SK-N-SH (cell line): ENCODE measurements at regions not wholly inside any gene's neighbourhood (a gene's known extent, or its start where the extent isn't known, plus 50 kb on each side); places are given as distances from the start of the nearest gene placed in this dataset.

Experiments
- CTCF ChIA-PET: fragments of 300-600, 350-600 bp; formaldehyde crosslinking; extraction: SDS; loops from one replicate; lab custom pipeline; 2021; lab: Yijun Ruan, JAX
- POLR2A ChIA-PET: fragments of 350-600 bp; sonication (Branson Sonifier 250); formaldehyde crosslinking; extraction: SDS; loops from one replicate; lab custom pipeline; 2020; ENCODE audit warnings: antibody characterized with exemption, inconsistent platforms; lab: Yijun Ruan, JAX
- DNase-seq: peaks from one replicate; pipeline ENCODE4 v3.0.0; 2012
- H2AFZ ChIP-seq: fragments of 200-600 bp; sonication (generic); 2 replicates; pipeline ENCODE4 v1.8.1; 2016; ENCODE audit warnings: antibody characterized with exemption, mild to moderate bottlenecking, low read depth
- H3F3A ChIP-seq: fragments of 200-600 bp; sonication (generic); replicated peaks from 2 replicates; pipeline ENCODE3; 2016; ENCODE audit warnings: antibody characterized with exemption, mild to moderate bottlenecking; ENCODE audit not compliant: insufficient read depth
- H3K27ac ChIP-seq, 2 experiments: fragments of 200-500 bp in 1 of 2; fragments of 200-600 bp in 1 of 2; sonication (Bioruptor generic) in 1 of 2; sonication (generic), shearing (Covaris generic) in 1 of 2; 2 replicates each; pipeline versions ENCODE4 v1.5.1 to v1.6.1; 2014 to 2016; ENCODE audit warnings: low read depth in 2 of 2, inconsistent platforms in 1 of 2, low read length in 1 of 2, mild to moderate bottlenecking in 1 of 2, mixed read lengths in 1 of 2
- H3K27me3 ChIP-seq: fragments of 200-600 bp; sonication (generic), shearing (Covaris generic); 2 replicates; pipeline ENCODE4 v1.6.1; 2016; ENCODE audit warnings: mixed run types; ENCODE audit not compliant: insufficient read depth
- H3K36me3 ChIP-seq, 2 experiments: fragments of 200-500 bp in 1 of 2; fragments of 200-600 bp in 1 of 2; sonication (Bioruptor generic) in 1 of 2; sonication (generic) in 1 of 2; replicated peaks in 1 of 2; 2 replicates each; pipeline versions ENCODE3 to v1.5.1; 2014 to 2016; ENCODE audit warnings: low read length in 1 of 2, mild to moderate bottlenecking in 1 of 2; ENCODE audit not compliant: insufficient read depth in 2 of 2, control insufficient read depth in 1 of 2
- H3K4me1 ChIP-seq, 2 experiments: fragments of 200-500 bp in 1 of 2; fragments of 200-600 bp in 1 of 2; sonication (Bioruptor generic) in 1 of 2; sonication (generic), shearing (Covaris generic) in 1 of 2; 2 replicates each; pipeline versions ENCODE4 v1.5.1 to v1.6.1; 2014 to 2016; ENCODE audit warnings: low read depth in 1 of 2, low read length in 1 of 2, mixed run types in 1 of 2; ENCODE audit not compliant: insufficient read depth in 2 of 2, control insufficient read depth in 1 of 2
- H3K4me2 ChIP-seq: fragments of 200-600 bp; sonication (generic), shearing (Covaris generic); 2 replicates; pipeline ENCODE4 v1.6.1; 2017; ENCODE audit warnings: mixed run types
- H3K4me3 ChIP-seq, 2 experiments: fragments of 200-500 bp in 1 of 2; fragments of 200-600 bp in 1 of 2; sonication (Bioruptor generic) in 1 of 2; sonication (generic), shearing (Covaris generic) in 1 of 2; 2 replicates each; pipeline versions ENCODE4 v1.5.1 to v1.8.1; 2014 to 2016; ENCODE audit warnings: low read depth in 2 of 2, inconsistent platforms in 1 of 2, low read length in 1 of 2, mild to moderate bottlenecking in 1 of 2, mixed read lengths in 1 of 2, moderate library complexity in 1 of 2
- H3K79me2 ChIP-seq: fragments of 200-600 bp; sonication (generic); 2 replicates; pipeline ENCODE4 v1.8.1; 2017; ENCODE audit warnings: mild to moderate bottlenecking; ENCODE audit not compliant: insufficient read depth
- H3K9ac ChIP-seq: fragments of 200-600 bp; sonication (generic); 2 replicates; pipeline ENCODE4 v1.6.1; 2017; ENCODE audit warnings: mixed run types
- H3K9me2 ChIP-seq: fragments of 200-600 bp; sonication (generic); 2 replicates; pipeline ENCODE4 v1.6.1; 2017; ENCODE audit warnings: mixed run types
- H3K9me3 ChIP-seq: fragments of 200-600 bp; sonication (generic); 2 replicates; pipeline ENCODE4 v1.6.1; 2017; ENCODE audit warnings: mixed run types, mild to moderate bottlenecking, moderate library complexity
- H4K20me1 ChIP-seq: fragments of 200-600 bp; sonication (generic); 2 replicates; pipeline ENCODE4 v1.6.1; 2017; ENCODE audit warnings: mild to moderate bottlenecking, mixed run types; ENCODE audit not compliant: insufficient read depth
- CHD2 ChIP-seq: fragments of 150-350 bp; IDR thresholded peaks from 2 replicates; pipeline ENCODE4 v1.6.1; 2018; ENCODE audit warnings: low read length; ENCODE audit not compliant: partially characterized antibody
- FOXJ3 ChIP-seq: sonication (generic); formaldehyde crosslinking; IDR thresholded peaks from 2 replicates; pipeline ENCODE4 v1.5.1; 2020; ENCODE audit warnings: mild to moderate bottlenecking, missing genetic modification reagents
- FOXM1 ChIP-seq: IDR thresholded peaks from 2 replicates; pipeline ENCODE4 v1.4.0; 2012; ENCODE audit warnings: low read depth, mild to moderate bottlenecking
- GABPA ChIP-seq: IDR thresholded peaks from 2 replicates; pipeline ENCODE4 v1.4.0; 2012; ENCODE audit warnings: low read depth, mild to moderate bottlenecking
- JUND ChIP-seq: IDR thresholded peaks from 2 replicates; pipeline ENCODE4 v1.4.0; 2012
- MEF2A ChIP-seq: IDR thresholded peaks from 2 replicates; pipeline ENCODE4 v1.4.0; 2012; ENCODE audit warnings: low read depth, borderline replicate concordance
- MXI1 ChIP-seq: IDR thresholded peaks from 2 replicates; pipeline ENCODE4 v1.6.1; 2012; ENCODE audit warnings: mild to moderate bottlenecking, low read depth, low read length, improper control_type of control experiment
- NRF1 ChIP-seq: IDR thresholded peaks from 2 replicates; pipeline ENCODE4 v1.6.1; 2012; ENCODE audit warnings: low read depth, mild to moderate bottlenecking, low read length
- POLR2AphosphoS5 ChIP-seq: IDR thresholded peaks from 2 replicates; pipeline ENCODE4 v1.6.1; 2012; ENCODE audit warnings: low read depth, low read length
- RAD21 ChIP-seq: IDR thresholded peaks from 2 replicates; pipeline ENCODE4 v1.6.1; 2012; ENCODE audit warnings: mild to moderate bottlenecking, low read length
- RCOR1 ChIP-seq: fragments of 150-350 bp; IDR thresholded peaks from 2 replicates; pipeline ENCODE4 v1.6.1; 2017; ENCODE audit warnings: antibody characterized with exemption, low read length
- RFX5 ChIP-seq: IDR thresholded peaks from 2 replicates; pipeline ENCODE4 v1.6.1; 2012; ENCODE audit warnings: mild to moderate bottlenecking, improper control_type of control experiment, low read length
- RXRA ChIP-seq: IDR thresholded peaks from 2 replicates; pipeline ENCODE4 v1.4.0; 2012; ENCODE audit warnings: low read depth, mild to moderate bottlenecking, borderline replicate concordance
- SIN3A ChIP-seq: IDR thresholded peaks from 2 replicates; pipeline ENCODE4 v1.6.1; 2012; ENCODE audit warnings: low read depth, mild to moderate bottlenecking, low read length, moderate library complexity, borderline replicate concordance
- SMC3 ChIP-seq: IDR thresholded peaks from 2 replicates; pipeline ENCODE4 v1.6.1; 2012; ENCODE audit warnings: low read depth, low read length, improper control_type of control experiment
- TAF1 ChIP-seq: IDR thresholded peaks from 2 replicates; pipeline ENCODE4 v1.6.1; 2012; ENCODE audit warnings: low read depth, mild to moderate bottlenecking, low read length, moderate library complexity, borderline replicate concordance
- TEAD4 ChIP-seq: IDR thresholded peaks from 2 replicates; pipeline ENCODE4 v1.4.0; 2012; ENCODE audit warnings: mild to moderate bottlenecking, borderline replicate concordance; ENCODE audit not compliant: insufficient read depth
- WGBS: methylation state at CpG from one replicate; pipeline ENCODE4 v1.1.6; 2017; ENCODE audit warnings: low lambda C conversion rate; 5-methylcytosine and 5-hydroxymethylcytosine counted together
- TF ChIP-seq, protein P1 (sequence below): IDR thresholded peaks from 2 replicates; pipeline ENCODE4 v1.4.0; 2012; ENCODE audit warnings: low read depth, borderline replicate concordance
- TF ChIP-seq, protein P2 (sequence below): fragments of 150-350 bp; IDR thresholded peaks from 2 replicates; pipeline ENCODE4 v1.6.1; 2016; ENCODE audit warnings: mild to moderate bottlenecking, low read depth, low read length
- TF ChIP-seq, protein P3 (sequence below): fragments of 200-600 bp; sonication (generic); IDR thresholded peaks from 2 replicates; pipeline ENCODE4 v1.6.1; 2017; ENCODE audit warnings: antibody characterized with exemption, mild to moderate bottlenecking, moderate library complexity
- TF ChIP-seq, protein P4 (sequence below): IDR thresholded peaks from 2 replicates; pipeline ENCODE4 v1.4.0; 2012; ENCODE audit warnings: low read depth, borderline replicate concordance

DNA sequence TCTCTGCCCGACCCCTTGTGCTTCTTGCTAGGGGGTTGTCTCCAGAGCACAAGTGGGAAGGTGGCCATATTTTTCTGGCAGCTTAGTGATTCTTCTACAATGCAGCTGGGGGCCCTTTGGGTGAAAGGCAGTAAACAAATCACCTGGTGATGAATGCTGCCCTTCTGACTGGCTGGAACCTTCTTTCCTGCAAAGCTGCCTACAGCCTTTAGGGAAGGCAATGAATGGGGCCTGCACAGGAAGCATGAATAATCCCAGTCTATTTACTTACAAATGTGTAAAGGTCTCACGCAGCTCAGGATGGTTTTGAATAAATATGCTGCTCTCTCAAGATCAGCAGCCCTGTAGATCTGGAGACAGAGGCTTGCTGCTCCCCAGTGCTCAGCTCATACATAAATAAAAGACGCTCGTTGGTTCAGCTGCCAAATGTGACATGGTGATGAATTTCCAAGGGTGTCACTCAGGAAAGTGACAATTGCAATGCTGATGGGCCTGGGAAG, 289.2 kb downstream of the TDRD15 start (continued):
- no peak for TF ChIP-seq TAF1
- TF ChIP-seq, all 33 proteins: peak for 0

DNA sequence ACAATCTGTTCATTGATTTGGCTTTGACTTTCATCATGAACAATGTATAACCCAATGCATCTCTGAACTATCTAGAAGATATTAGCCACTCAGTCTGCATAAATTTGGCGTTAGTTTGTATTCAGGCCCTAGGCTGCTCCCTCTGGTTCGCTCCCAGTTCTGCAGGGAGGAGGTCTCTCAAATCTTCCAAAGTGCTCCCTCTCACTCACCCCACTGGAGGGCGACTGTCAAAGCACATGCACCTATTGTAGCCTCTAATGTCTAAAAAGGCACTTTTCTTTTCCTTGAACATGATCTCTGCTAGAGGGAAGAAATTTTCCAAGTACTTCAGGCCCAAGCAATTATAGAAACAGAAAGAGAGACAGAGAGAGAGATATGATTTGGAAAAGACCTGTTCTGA, 291.5 kb downstream of the TDRD15 start:
- Histone ChIP-seq H3K36me3 (no peaks in the 10 kb centered on the region), H3F3A (no peaks in the 10 kb centered on the region), H2AFZ (no peak overlapping the region), H3K9me2 (no peaks in the 10 kb centered on the region), H4K20me1 (no peaks in the 10 kb centered on the region), H3K9me3 (peaks cover 4% of the 10 kb centered on the region; the same call in 1 of the 2 replicates), H3K79me2 (no peaks in the 10 kb centered on the region), H3K4me1 (no peaks in the 10 kb centered on the region), H3K27me3 (no peaks in the 10 kb centered on the region), H3K4me3 (peak overlapping the region in 1 of 2 experiments; percentile 14; a peak in 1 of 4 replicates), H3K27ac (no peak overlapping the region), H3K4me2 (no peak overlapping the region), H3K9ac (no peak overlapping the region)
- TF ChIP-seq SMC3 (peak; percentile 24; the same call in 1 of the 2 replicates), RXRA (no peak), RAD21 (peak; percentile 44)
- DNase-seq, result peak; percentile 36
- CTCF ChIA-PET, result no interaction called here
- 15% methylated on average over 3 of the region's 3 CpGs for WGBS
- POLR2A ChIA-PET, result no interaction called here

DNA sequence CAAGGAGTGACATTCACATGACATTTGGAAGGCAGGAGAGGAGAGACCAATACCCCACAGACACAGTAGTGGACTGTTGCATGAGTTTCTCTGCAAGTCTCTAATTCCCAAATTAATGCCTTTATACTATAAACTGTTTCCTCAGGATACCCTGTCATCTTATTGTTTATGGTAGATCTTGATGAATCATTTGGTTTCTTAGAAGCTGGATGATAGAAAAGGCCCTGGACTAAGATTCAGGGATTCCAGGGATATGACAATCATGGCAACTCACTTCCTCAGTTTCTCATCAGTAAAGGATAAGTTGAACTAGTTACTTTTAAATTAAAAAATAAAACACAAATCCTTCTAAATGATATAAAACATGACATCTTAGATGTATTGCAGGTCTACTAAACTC, 292.5 kb downstream of the TDRD15 start:
- POLR2A ChIA-PET, result no interaction called here
- CTCF ChIA-PET, result interaction anchor here (1.9 to 2.1 kb wide), 2 partner anchors 9 to 21 kb away, joined by 5 read pairs; no protein-coding TSS in a partner anchor
- no peak for DNase-seq

More for the DNA sequence above, 292.5 kb downstream of the TDRD15 start:
- Histone ChIP-seq H3F3A (no peaks in the 10 kb centered on the region), H3K9ac (no peak overlapping the region), H3K9me2 (no peaks in the 10 kb centered on the region), H4K20me1 (no peaks in the 10 kb centered on the region), H2AFZ (no peak overlapping the region), H3K79me2 (no peaks in the 10 kb centered on the region), H3K4me2 (no peak overlapping the region), H3K4me1 (no peaks in the 10 kb centered on the region), H3K36me3 (no peaks in the 10 kb centered on the region), H3K4me3 (no peak overlapping the region), H3K9me3 (peaks cover 4% of the 10 kb centered on the region; the same call in 1 of the 2 replicates), H3K27ac (no peak overlapping the region), H3K27me3 (no peaks in the 10 kb centered on the region)
- TF ChIP-seq, protein P1, sequence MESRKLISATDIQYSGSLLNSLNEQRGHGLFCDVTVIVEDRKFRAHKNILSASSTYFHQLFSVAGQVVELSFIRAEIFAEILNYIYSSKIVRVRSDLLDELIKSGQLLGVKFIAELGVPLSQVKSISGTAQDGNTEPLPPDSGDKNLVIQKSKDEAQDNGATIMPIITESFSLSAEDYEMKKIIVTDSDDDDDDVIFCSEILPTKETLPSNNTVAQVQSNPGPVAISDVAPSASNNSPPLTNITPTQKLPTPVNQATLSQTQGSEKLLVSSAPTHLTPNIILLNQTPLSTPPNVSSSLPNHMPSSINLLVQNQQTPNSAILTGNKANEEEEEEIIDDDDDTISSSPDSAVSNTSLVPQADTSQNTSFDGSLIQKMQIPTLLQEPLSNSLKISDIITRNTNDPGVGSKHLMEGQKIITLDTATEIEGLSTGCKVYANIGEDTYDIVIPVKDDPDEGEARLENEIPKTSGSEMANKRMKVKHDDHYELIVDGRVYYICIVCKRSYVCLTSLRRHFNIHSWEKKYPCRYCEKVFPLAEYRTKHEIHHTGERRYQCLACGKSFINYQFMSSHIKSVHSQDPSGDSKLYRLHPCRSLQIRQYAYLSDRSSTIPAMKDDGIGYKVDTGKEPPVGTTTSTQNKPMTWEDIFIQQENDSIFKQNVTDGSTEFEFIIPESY, result no peak
- TF ChIP-seq FOXJ3 (CRISPR knock-in tag), result no peak
- TF ChIP-seq MXI1, result no peak
- TF ChIP-seq RAD21, result no peak
- no peak for TF ChIP-seq POLR2AphosphoS5
- TF ChIP-seq RFX5, result no peak
- no peak for TF ChIP-seq FOXM1
- TF ChIP-seq, protein P2, sequence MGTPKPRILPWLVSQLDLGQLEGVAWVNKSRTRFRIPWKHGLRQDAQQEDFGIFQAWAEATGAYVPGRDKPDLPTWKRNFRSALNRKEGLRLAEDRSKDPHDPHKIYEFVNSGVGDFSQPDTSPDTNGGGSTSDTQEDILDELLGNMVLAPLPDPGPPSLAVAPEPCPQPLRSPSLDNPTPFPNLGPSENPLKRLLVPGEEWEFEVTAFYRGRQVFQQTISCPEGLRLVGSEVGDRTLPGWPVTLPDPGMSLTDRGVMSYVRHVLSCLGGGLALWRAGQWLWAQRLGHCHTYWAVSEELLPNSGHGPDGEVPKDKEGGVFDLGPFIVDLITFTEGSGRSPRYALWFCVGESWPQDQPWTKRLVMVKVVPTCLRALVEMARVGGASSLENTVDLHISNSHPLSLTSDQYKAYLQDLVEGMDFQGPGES, result no peak
- TF ChIP-seq, protein P3, sequence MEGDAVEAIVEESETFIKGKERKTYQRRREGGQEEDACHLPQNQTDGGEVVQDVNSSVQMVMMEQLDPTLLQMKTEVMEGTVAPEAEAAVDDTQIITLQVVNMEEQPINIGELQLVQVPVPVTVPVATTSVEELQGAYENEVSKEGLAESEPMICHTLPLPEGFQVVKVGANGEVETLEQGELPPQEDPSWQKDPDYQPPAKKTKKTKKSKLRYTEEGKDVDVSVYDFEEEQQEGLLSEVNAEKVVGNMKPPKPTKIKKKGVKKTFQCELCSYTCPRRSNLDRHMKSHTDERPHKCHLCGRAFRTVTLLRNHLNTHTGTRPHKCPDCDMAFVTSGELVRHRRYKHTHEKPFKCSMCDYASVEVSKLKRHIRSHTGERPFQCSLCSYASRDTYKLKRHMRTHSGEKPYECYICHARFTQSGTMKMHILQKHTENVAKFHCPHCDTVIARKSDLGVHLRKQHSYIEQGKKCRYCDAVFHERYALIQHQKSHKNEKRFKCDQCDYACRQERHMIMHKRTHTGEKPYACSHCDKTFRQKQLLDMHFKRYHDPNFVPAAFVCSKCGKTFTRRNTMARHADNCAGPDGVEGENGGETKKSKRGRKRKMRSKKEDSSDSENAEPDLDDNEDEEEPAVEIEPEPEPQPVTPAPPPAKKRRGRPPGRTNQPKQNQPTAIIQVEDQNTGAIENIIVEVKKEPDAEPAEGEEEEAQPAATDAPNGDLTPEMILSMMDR, result no peak
- no peak for TF ChIP-seq JUND
- TF ChIP-seq GABPA, result no peak
- TF ChIP-seq NRF1, result no peak
- no peak for TF ChIP-seq TEAD4
- TF ChIP-seq, protein P4, sequence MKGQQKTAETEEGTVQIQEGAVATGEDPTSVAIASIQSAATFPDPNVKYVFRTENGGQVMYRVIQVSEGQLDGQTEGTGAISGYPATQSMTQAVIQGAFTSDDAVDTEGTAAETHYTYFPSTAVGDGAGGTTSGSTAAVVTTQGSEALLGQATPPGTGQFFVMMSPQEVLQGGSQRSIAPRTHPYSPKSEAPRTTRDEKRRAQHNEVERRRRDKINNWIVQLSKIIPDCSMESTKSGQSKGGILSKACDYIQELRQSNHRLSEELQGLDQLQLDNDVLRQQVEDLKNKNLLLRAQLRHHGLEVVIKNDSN, result no peak
- TF ChIP-seq CHD2, result no peak
- no peak for TF ChIP-seq MEF2A
- TF ChIP-seq RCOR1, result no peak
- TF ChIP-seq SIN3A, result no peak
